ENCODE measurements at regions not wholly inside any gene's neighbourhood (a gene's known extent, or its start where the extent isn't known, plus 50 kb on each side); places are given as distances from the start of the nearest gene placed in this dataset.

- Histone ChIP-seq H3K27me3 (no peaks in the 10 kb centered on the region), H3K4me1 (ENCODE audit: low read depth) (no peaks in the 10 kb centered on the region), H3K9me3 (ENCODE audit: low read depth) (no peaks in the 10 kb centered on the region), H3K4me3 (no peak overlapping the region), H3K36me3 (no peaks in the 10 kb centered on the region), H3K27ac (no peak overlapping the region)
- no peak for TF ChIP-seq CTCF (IDR thresholded peaks at IDR 0.05; ENCODE audit: low read depth, low read length)
- no peak for DNase-seq (ENCODE audit: low read depth in 1 of 2, low spot score in 1 of 2)
These were observed 73.0 kb upstream of the GPR45 start for GRCh38 chr2:105168543-105168942.

- Histone ChIP-seq H3K4me3 (no peak overlapping the region), H3K4me1 (ENCODE audit: low read depth) (no peaks in the 10 kb centered on the region), H3K27me3 (peaks cover 18% of the 10 kb centered on the region), H3K36me3 (no peaks in the 10 kb centered on the region), H3K27ac (no peak overlapping the region), H3K9me3 (ENCODE audit: low read depth) (no peaks in the 10 kb centered on the region)
- no peak for TF ChIP-seq CTCF (IDR thresholded peaks at IDR 0.05; ENCODE audit: low read depth, low read length)
- DNase-seq (ENCODE audit: low read depth in 1 of 2, low spot score in 1 of 2): no peak
These were observed 66.3 kb upstream of the GPR45 start for GRCh38 chr2:105175231-105175630.

GRCh38 chr2:105176429-105176828 is 65.1 kb upstream of the GPR45 start:
- DNase-seq (ENCODE audit: low read depth in 1 of 2, low spot score in 1 of 2): no peak
- Histone ChIP-seq H3K4me1 (ENCODE audit: low read depth) (no peaks in the 10 kb centered on the region), H3K27me3 (peaks cover 18% of the 10 kb centered on the region), H3K9me3 (ENCODE audit: low read depth) (no peaks in the 10 kb centered on the region), H3K36me3 (no peaks in the 10 kb centered on the region), H3K4me3 (no peak overlapping the region), H3K27ac (no peak overlapping the region)
- TF ChIP-seq CTCF (IDR thresholded peaks at IDR 0.05; ENCODE audit: low read depth, low read length): no peak

- no peak for TF ChIP-seq CTCF (IDR thresholded peaks at IDR 0.05; ENCODE audit: low read depth, low read length)
- peaks cover 18% of the 10 kb centered on the region for H3K27me3 ChIP-seq
- H3K27ac ChIP-seq: no peak overlapping the region
- no peaks in the 10 kb centered on the region for H3K9me3 ChIP-seq (ENCODE audit: low read depth)
- no peak for DNase-seq (ENCODE audit: low read depth in 1 of 2, low spot score in 1 of 2)
- H3K36me3 ChIP-seq: no peaks in the 10 kb centered on the region
- no peaks in the 10 kb centered on the region for H3K4me1 ChIP-seq (ENCODE audit: low read depth)
- no peak overlapping the region for H3K4me3 ChIP-seq
These were observed 64.5 kb upstream of the GPR45 start for GRCh38 chr2:105177008-105177407.

- no peak for DNase-seq (ENCODE audit: low read depth in 1 of 2, low spot score in 1 of 2)
- TF ChIP-seq CTCF (IDR thresholded peaks at IDR 0.05; ENCODE audit: low read depth, low read length): no peak
These were observed 63.8 kb upstream of the GPR45 start for GRCh38 chr2:105177536-105178254.

More at GRCh38 chr2:105177536-105178254, 63.8 kb upstream of the GPR45 start:
- H3K4me1 ChIP-seq (ENCODE audit: low read depth): no peaks in the 10 kb centered on the region
- H3K27ac ChIP-seq: no peak overlapping the region
- no peak overlapping the region for H3K4me3 ChIP-seq
- peaks cover 18% of the 10 kb centered on the region for H3K27me3 ChIP-seq
- no peaks in the 10 kb centered on the region for H3K9me3 ChIP-seq (ENCODE audit: low read depth)
- H3K36me3 ChIP-seq: no peaks in the 10 kb centered on the region
